SK-N-SH (cell line): ENCODE measurements at regions not wholly inside any gene's neighbourhood (a gene's known extent, or its start where the extent isn't known, plus 50 kb on each side); places are given as distances from the start of the nearest gene placed in this dataset.

Source experiments
- CTCF ChIA-PET: fragments of 300-600, 350-600 bp; formaldehyde crosslinking; extraction: SDS; loops from one replicate; lab custom pipeline; 2021; lab: Yijun Ruan, JAX
- POLR2A ChIA-PET: fragments of 350-600 bp; sonication (Branson Sonifier 250); formaldehyde crosslinking; extraction: SDS; loops from one replicate; lab custom pipeline; 2020; ENCODE audit warnings: antibody characterized with exemption, inconsistent platforms; lab: Yijun Ruan, JAX
- DNase-seq: peaks from one replicate; pipeline ENCODE4 v3.0.0; 2012
- H2AFZ ChIP-seq: fragments of 200-600 bp; sonication (generic); 2 replicates; pipeline ENCODE4 v1.8.1; 2016; ENCODE audit warnings: antibody characterized with exemption, mild to moderate bottlenecking, low read depth
- H3F3A ChIP-seq: fragments of 200-600 bp; sonication (generic); replicated peaks from 2 replicates; pipeline ENCODE3; 2016; ENCODE audit warnings: antibody characterized with exemption, mild to moderate bottlenecking; ENCODE audit not compliant: insufficient read depth
- H3K27ac ChIP-seq, 2 experiments: fragments of 200-500 bp in 1 of 2; fragments of 200-600 bp in 1 of 2; sonication (Bioruptor generic) in 1 of 2; sonication (generic), shearing (Covaris generic) in 1 of 2; 2 replicates each; pipeline versions ENCODE4 v1.5.1 to v1.6.1; 2014 to 2016; ENCODE audit warnings: low read depth in 2 of 2, inconsistent platforms in 1 of 2, low read length in 1 of 2, mild to moderate bottlenecking in 1 of 2, mixed read lengths in 1 of 2
- H3K27me3 ChIP-seq: fragments of 200-600 bp; sonication (generic), shearing (Covaris generic); 2 replicates; pipeline ENCODE4 v1.6.1; 2016; ENCODE audit warnings: mixed run types; ENCODE audit not compliant: insufficient read depth
- H3K36me3 ChIP-seq, 2 experiments: fragments of 200-500 bp in 1 of 2; fragments of 200-600 bp in 1 of 2; sonication (Bioruptor generic) in 1 of 2; sonication (generic) in 1 of 2; replicated peaks in 1 of 2; 2 replicates each; pipeline versions ENCODE3 to v1.5.1; 2014 to 2016; ENCODE audit warnings: low read length in 1 of 2, mild to moderate bottlenecking in 1 of 2; ENCODE audit not compliant: insufficient read depth in 2 of 2, control insufficient read depth in 1 of 2
- H3K4me1 ChIP-seq, 2 experiments: fragments of 200-500 bp in 1 of 2; fragments of 200-600 bp in 1 of 2; sonication (Bioruptor generic) in 1 of 2; sonication (generic), shearing (Covaris generic) in 1 of 2; 2 replicates each; pipeline versions ENCODE4 v1.5.1 to v1.6.1; 2014 to 2016; ENCODE audit warnings: low read depth in 1 of 2, low read length in 1 of 2, mixed run types in 1 of 2; ENCODE audit not compliant: insufficient read depth in 2 of 2, control insufficient read depth in 1 of 2
- H3K4me2 ChIP-seq: fragments of 200-600 bp; sonication (generic), shearing (Covaris generic); 2 replicates; pipeline ENCODE4 v1.6.1; 2017; ENCODE audit warnings: mixed run types
- H3K4me3 ChIP-seq, 2 experiments: fragments of 200-500 bp in 1 of 2; fragments of 200-600 bp in 1 of 2; sonication (Bioruptor generic) in 1 of 2; sonication (generic), shearing (Covaris generic) in 1 of 2; 2 replicates each; pipeline versions ENCODE4 v1.5.1 to v1.8.1; 2014 to 2016; ENCODE audit warnings: low read depth in 2 of 2, inconsistent platforms in 1 of 2, low read length in 1 of 2, mild to moderate bottlenecking in 1 of 2, mixed read lengths in 1 of 2, moderate library complexity in 1 of 2
- H3K79me2 ChIP-seq: fragments of 200-600 bp; sonication (generic); 2 replicates; pipeline ENCODE4 v1.8.1; 2017; ENCODE audit warnings: mild to moderate bottlenecking; ENCODE audit not compliant: insufficient read depth
- H3K9ac ChIP-seq: fragments of 200-600 bp; sonication (generic); 2 replicates; pipeline ENCODE4 v1.6.1; 2017; ENCODE audit warnings: mixed run types
- H3K9me2 ChIP-seq: fragments of 200-600 bp; sonication (generic); 2 replicates; pipeline ENCODE4 v1.6.1; 2017; ENCODE audit warnings: mixed run types
- H3K9me3 ChIP-seq: fragments of 200-600 bp; sonication (generic); 2 replicates; pipeline ENCODE4 v1.6.1; 2017; ENCODE audit warnings: mixed run types, mild to moderate bottlenecking, moderate library complexity
- H4K20me1 ChIP-seq: fragments of 200-600 bp; sonication (generic); 2 replicates; pipeline ENCODE4 v1.6.1; 2017; ENCODE audit warnings: mild to moderate bottlenecking, mixed run types; ENCODE audit not compliant: insufficient read depth
- CHD2 ChIP-seq: fragments of 150-350 bp; IDR thresholded peaks from 2 replicates; pipeline ENCODE4 v1.6.1; 2018; ENCODE audit warnings: low read length; ENCODE audit not compliant: partially characterized antibody
- CTCF ChIP-seq: fragments of 200-600 bp; sonication (generic); IDR thresholded peaks from 2 replicates; pipeline ENCODE4 v1.6.1; 2017; ENCODE audit warnings: antibody characterized with exemption, mild to moderate bottlenecking, moderate library complexity
- ELF1 ChIP-seq: IDR thresholded peaks from 2 replicates; pipeline ENCODE4 v1.4.0; 2012
- FOSL2 ChIP-seq: IDR thresholded peaks from 2 replicates; pipeline ENCODE4 v1.4.0; 2012; ENCODE audit warnings: low read depth, mild to moderate bottlenecking, moderate library complexity, borderline replicate concordance
- FOXM1 ChIP-seq: IDR thresholded peaks from 2 replicates; pipeline ENCODE4 v1.4.0; 2012; ENCODE audit warnings: low read depth, mild to moderate bottlenecking
- GATA2 ChIP-seq: sonication (generic); formaldehyde crosslinking; IDR thresholded peaks from 2 replicates; pipeline ENCODE4 v1.5.0; 2020; ENCODE audit warnings: mild to moderate bottlenecking, missing genetic modification reagents
- IRF3 ChIP-seq: fragments of 150-350 bp; IDR thresholded peaks from 2 replicates; pipeline ENCODE4 v1.6.1; 2016; ENCODE audit warnings: mild to moderate bottlenecking, low read depth, low read length
- MEF2A ChIP-seq: IDR thresholded peaks from 2 replicates; pipeline ENCODE4 v1.4.0; 2012; ENCODE audit warnings: low read depth, borderline replicate concordance
- MXI1 ChIP-seq: IDR thresholded peaks from 2 replicates; pipeline ENCODE4 v1.6.1; 2012; ENCODE audit warnings: mild to moderate bottlenecking, low read depth, low read length, improper control_type of control experiment
- NFIC ChIP-seq: IDR thresholded peaks from 2 replicates; pipeline ENCODE4 v1.4.0; 2012; ENCODE audit warnings: borderline replicate concordance
- NRF1 ChIP-seq: IDR thresholded peaks from 2 replicates; pipeline ENCODE4 v1.6.1; 2012; ENCODE audit warnings: low read depth, mild to moderate bottlenecking, low read length
- PBX3 ChIP-seq: IDR thresholded peaks from 2 replicates; pipeline ENCODE4; 2012
- POLR2AphosphoS5 ChIP-seq: IDR thresholded peaks from 2 replicates; pipeline ENCODE4 v1.6.1; 2012; ENCODE audit warnings: low read depth, low read length
- RCOR1 ChIP-seq: fragments of 150-350 bp; IDR thresholded peaks from 2 replicates; pipeline ENCODE4 v1.6.1; 2017; ENCODE audit warnings: antibody characterized with exemption, low read length
- RFX5 ChIP-seq: IDR thresholded peaks from 2 replicates; pipeline ENCODE4 v1.6.1; 2012; ENCODE audit warnings: mild to moderate bottlenecking, improper control_type of control experiment, low read length
- RXRA ChIP-seq: IDR thresholded peaks from 2 replicates; pipeline ENCODE4 v1.4.0; 2012; ENCODE audit warnings: low read depth, mild to moderate bottlenecking, borderline replicate concordance
- SMC3 ChIP-seq: IDR thresholded peaks from 2 replicates; pipeline ENCODE4 v1.6.1; 2012; ENCODE audit warnings: low read depth, low read length, improper control_type of control experiment
- TAF1 ChIP-seq: IDR thresholded peaks from 2 replicates; pipeline ENCODE4 v1.6.1; 2012; ENCODE audit warnings: low read depth, mild to moderate bottlenecking, low read length, moderate library complexity, borderline replicate concordance
- USF2 ChIP-seq: fragments of 150-350 bp; IDR thresholded peaks from 2 replicates; pipeline ENCODE4 v1.6.1; 2017; ENCODE audit warnings: antibody characterized with exemption, low read length, low read depth, borderline replicate concordance
- WGBS: methylation state at CpG from one replicate; pipeline ENCODE4 v1.1.6; 2017; ENCODE audit warnings: low lambda C conversion rate; 5-methylcytosine and 5-hydroxymethylcytosine counted together
- TF ChIP-seq, protein P1 (sequence below): IDR thresholded peaks from 2 replicates; pipeline ENCODE4 v1.4.0; 2012; ENCODE audit warnings: low read depth

- TF ChIP-seq CTCF (no peak), RCOR1 (no peak), MEF2A (no peak), NFIC (no peak), PBX3 (no peak), CHD2 (no peak), RXRA (no peak), SMC3 (no peak), IRF3 (no peak), POLR2AphosphoS5 (no peak), GATA2 (CRISPR knock-in tag) (no peak), USF2 (no peak), ELF1 (no peak), FOSL2 (no peak), RFX5 (no peak), FOXM1 (no peak), NRF1 (no peak), TAF1 (no peak), MXI1 (no peak)
- TF ChIP-seq, protein P1, sequence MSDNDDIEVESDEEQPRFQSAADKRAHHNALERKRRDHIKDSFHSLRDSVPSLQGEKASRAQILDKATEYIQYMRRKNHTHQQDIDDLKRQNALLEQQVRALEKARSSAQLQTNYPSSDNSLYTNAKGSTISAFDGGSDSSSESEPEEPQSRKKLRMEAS: no peak
- TF ChIP-seq, all 33 proteins: peak for 0
- no peaks in the 10 kb centered on the region for H3K27me3 ChIP-seq
- WGBS: 0% methylated on average over 1 of the region's 1 CpG
These were observed 993.7 kb upstream of the AUTS2 start for GRCh38 chr7:68604541-68604940.

More at GRCh38 chr7:68604541-68604940, 993.7 kb upstream of the AUTS2 start:
- Histone ChIP-seq H2AFZ (no peak overlapping the region), H3K9me2 (no peaks in the 10 kb centered on the region), H3K27ac (no peak overlapping the region), H3K36me3 (no peaks in the 10 kb centered on the region), H3F3A (no peaks in the 10 kb centered on the region), H3K9ac (no peak overlapping the region), H3K4me1 (no peaks in the 10 kb centered on the region), H3K4me3 (no peak overlapping the region), H3K9me3 (peaks cover 10% of the 10 kb centered on the region; the same call in 1 of the 2 replicates), H4K20me1 (no peaks in the 10 kb centered on the region), H3K79me2 (no peaks in the 10 kb centered on the region), H3K4me2 (no peak overlapping the region)
- CTCF ChIA-PET: interaction anchor here (1.3 to 1.5 kb wide), 3 partner anchors 9 to 23 kb away, joined by 4 read pairs; no protein-coding TSS in a partner anchor
- POLR2A ChIA-PET: no interaction called here
- DNase-seq: no peak
